IMR-90 (cell line): ENCODE measurements at regions not wholly inside any gene's neighbourhood (a gene's known extent, or its start where the extent isn't known, plus 50 kb on each side); places are given as distances from the start of the nearest gene placed in this dataset.

Experiments used
- ATAC-seq: fragments of 200-7000 bp; cut with Tn5 transposase; 2 replicates; pipeline ENCODE4 v1.9.1; 2020; ENCODE audit warnings: low read depth, mild to moderate bottlenecking, moderate library complexity
- BruUV-seq: library from RNA; stranded (reverse); fragments of 400-500 nt; replicated peaks from 2 replicates; lab custom pipeline; 2021; lab: Mats Ljungman, UMichigan
- CTCF ChIA-PET: fragments of 300-600 bp; formaldehyde crosslinking; extraction: SDS; loops from one replicate; lab custom pipeline; 2021; ENCODE audit warnings: antibody characterized with exemption; lab: Yijun Ruan, JAX
- POLR2A ChIA-PET: fragments of 300-600 bp; sonication (Branson Sonifier 250); formaldehyde crosslinking; loops from one replicate; lab custom pipeline; 2022; ENCODE audit warnings: antibody characterized with exemption; ENCODE audit not compliant: unreplicated experiment; lab: Charles Lee
- DNase-seq: peaks from one replicate; pipeline ENCODE4 v3.0.0; 2013
- H2AFZ ChIP-seq: replicated peaks from 2 replicates; pipeline ENCODE3; 2013; ENCODE audit warnings: low read length, mild to moderate bottlenecking; ENCODE audit not compliant: poor library complexity
- H2AK5ac ChIP-seq: 2 replicates; pipeline ENCODE4 v1.6.1; 2013; ENCODE audit warnings: low read depth, low read length, inconsistent platforms
- H2AK9ac ChIP-seq: replicated peaks from 2 replicates; pipeline ENCODE3; 2013; ENCODE audit warnings: mild to moderate bottlenecking, low read depth, low read length, moderate library complexity; ENCODE audit not compliant: poor library complexity
- H2BK120ac ChIP-seq: 2 replicates; pipeline ENCODE4 v1.6.1; 2013; ENCODE audit warnings: low read depth, low read length, inconsistent platforms
- H2BK15ac ChIP-seq: 3 replicates; pipeline ENCODE4 v1.6.1; 2013; ENCODE audit warnings: low read depth, low read length, inconsistent platforms
- H2BK20ac ChIP-seq: 2 replicates; pipeline ENCODE4 v1.6.1; 2013; ENCODE audit warnings: low read depth, mild to moderate bottlenecking, inconsistent platforms, low read length, moderate library complexity
- H2BK5ac ChIP-seq: 2 replicates; pipeline ENCODE4 v1.6.1; 2013; ENCODE audit warnings: mild to moderate bottlenecking, low read depth, low read length, inconsistent platforms; ENCODE audit not compliant: poor library complexity, severe bottlenecking
- H3K14ac ChIP-seq: replicated peaks from 2 replicates; pipeline ENCODE4 v1.6.1; 2013; ENCODE audit warnings: low read depth, low read length, inconsistent platforms
- H3K18ac ChIP-seq: 2 replicates; pipeline ENCODE4 v1.6.1; 2013; ENCODE audit warnings: low read depth, low read length, control low read depth
- H3K23ac ChIP-seq: 2 replicates; pipeline ENCODE4 v1.6.1; 2013; ENCODE audit warnings: low read depth, low read length, inconsistent platforms
- H3K27ac ChIP-seq: 2 replicates; pipeline ENCODE4 v1.5.1; 2013; ENCODE audit warnings: mild to moderate bottlenecking, control low read depth, low read length; ENCODE audit not compliant: insufficient read depth
- H3K27me3 ChIP-seq: 2 replicates; pipeline ENCODE4 v1.6.1; 2013; ENCODE audit warnings: low read length; ENCODE audit not compliant: control insufficient read depth, insufficient read depth
- H3K36me3 ChIP-seq: 2 replicates; pipeline ENCODE4 v1.6.1; 2013; ENCODE audit warnings: low read length, mixed read lengths; ENCODE audit not compliant: control insufficient read depth, insufficient read depth
- H3K4ac ChIP-seq: 2 replicates; pipeline ENCODE4 v1.6.1; 2013; ENCODE audit warnings: low read depth, low read length, inconsistent platforms
- H3K4me1 ChIP-seq: 2 replicates; pipeline ENCODE4 v1.6.1; 2013; ENCODE audit warnings: low read length, mixed read lengths; ENCODE audit not compliant: control insufficient read depth, insufficient read depth
- H3K4me2 ChIP-seq: 2 replicates; pipeline ENCODE4 v1.6.1; 2013; ENCODE audit warnings: low read depth, mild to moderate bottlenecking, control low read depth, low read length, moderate library complexity
- H3K4me3 ChIP-seq: 2 replicates; pipeline ENCODE4 v1.5.1; 2013; ENCODE audit warnings: low read depth, mild to moderate bottlenecking, control low read depth, low read length, moderate library complexity; ENCODE audit not compliant: insufficient read depth
- H3K56ac ChIP-seq: 2 replicates; pipeline ENCODE4 v1.6.1; 2013; ENCODE audit warnings: low read length, inconsistent platforms; ENCODE audit not compliant: insufficient read depth; ENCODE audit errors: extremely low read depth
- H3K79me1 ChIP-seq, 2 experiments: 2 replicates each; pipeline ENCODE4 v1.6.1; 2013; ENCODE audit warnings: low read length in 2 of 2, inconsistent platforms in 1 of 2, low read depth in 1 of 2
- H3K9ac ChIP-seq: 2 replicates; pipeline ENCODE4 v1.6.1; 2013; ENCODE audit warnings: low read depth, low read length, control low read depth
- H3K9me1 ChIP-seq: 2 replicates; pipeline ENCODE4 v1.6.1; 2013; ENCODE audit warnings: low read length, inconsistent platforms; ENCODE audit not compliant: insufficient read depth
- H3K9me3 ChIP-seq: 2 replicates; pipeline ENCODE4 v1.6.1; 2013; ENCODE audit warnings: low read length; ENCODE audit not compliant: control insufficient read depth, insufficient read depth
- H4K20me1 ChIP-seq: 2 replicates; pipeline ENCODE4 v1.6.1; 2013; ENCODE audit warnings: low read length, inconsistent platforms; ENCODE audit not compliant: insufficient read depth
- H4K5ac ChIP-seq: 2 replicates; pipeline ENCODE4 v1.6.1; 2013; ENCODE audit warnings: mild to moderate bottlenecking, low read depth, low read length, control low read depth
- H4K8ac ChIP-seq, 2 experiments: 2 replicates each; pipeline ENCODE4 v1.6.1; 2013; ENCODE audit warnings: low read depth in 2 of 2, low read length in 2 of 2, control low read depth in 1 of 2, inconsistent platforms in 1 of 2
- H4K91ac ChIP-seq: 2 replicates; pipeline ENCODE4 v1.6.1; 2013; ENCODE audit warnings: low read depth, low read length, inconsistent platforms; ENCODE audit not compliant: insufficient read depth
- CEBPB ChIP-seq: IDR thresholded peaks from 2 replicates; pipeline ENCODE4 v1.6.1; 2012; ENCODE audit warnings: low read depth, low read length, improper control_type of control experiment
- CHD1 ChIP-seq: IDR thresholded peaks from 2 replicates; pipeline ENCODE4 v1.6.1; 2012; ENCODE audit warnings: low read depth, low read length, improper control_type of control experiment
- MAZ ChIP-seq: IDR thresholded peaks from 2 replicates; pipeline ENCODE4 v1.6.1; 2012; ENCODE audit warnings: low read depth, mild to moderate bottlenecking, low read length, improper control_type of control experiment, moderate library complexity, borderline replicate concordance
- MXI1 ChIP-seq: IDR thresholded peaks from 2 replicates; pipeline ENCODE4 v1.6.1; 2012; ENCODE audit warnings: low read depth, mild to moderate bottlenecking, low read length, moderate library complexity, borderline replicate concordance
- NFE2L2 ChIP-seq: fragments of 150-350 bp; IDR thresholded peaks from 2 replicates; pipeline ENCODE4 v1.6.1; 2016; ENCODE audit warnings: low read depth, mild to moderate bottlenecking, low read length
- RCOR1 ChIP-seq: IDR thresholded peaks from 2 replicates; pipeline ENCODE4 v1.6.1; 2012; ENCODE audit warnings: mild to moderate bottlenecking, low read length, improper control_type of control experiment; ENCODE audit not compliant: insufficient replicate concordance
- RFX5 ChIP-seq: IDR thresholded peaks from 2 replicates; pipeline ENCODE4 v1.8.0; 2012; ENCODE audit warnings: low read depth, mild to moderate bottlenecking, low read length, moderate library complexity
- WGBS, 2 experiments: methylation state at CpG; one replicate each; pipeline versions ENCODE4 v1.1.5 to v1.1.7; 2013; ENCODE audit warnings: missing lambda C conversion rate in 2 of 2; ENCODE audit not compliant: insufficient read length in 1 of 2; ENCODE audit errors: extremely low coverage in 2 of 2; 5-methylcytosine and 5-hydroxymethylcytosine counted together
- dilution Hi-C: fragments of 300-500 bp; cut with HindIII; formaldehyde crosslinking; loops from one replicate; pipeline ENCODE4 v1.14.3; 2018; ENCODE audit warnings: low sequenced_read_pairs; ENCODE audit not compliant: unreplicated experiment
- in situ Hi-C: fragments of 300-500 bp; cut with MboI; formaldehyde crosslinking; loops from 3 replicates; pipeline ENCODE4 v1.14.3; 2019; ENCODE audit warnings: low sequenced_read_pairs, inconsistent platforms, mixed read lengths
- intact Hi-C: fragments of 100-400 bp; cut with micrococcal nuclease; formaldehyde crosslinking; loops from 2 replicates; pipeline ENCODE4 v1.10.0; 2022
- TF ChIP-seq, protein P1 (sequence below): fragments of 150-350 bp; IDR thresholded peaks from 2 replicates; pipeline ENCODE4 v1.6.1; 2017; ENCODE audit warnings: mild to moderate bottlenecking, antibody characterized with exemption, low read length, low read depth
- TF ChIP-seq, protein P2 (sequence below): fragments of 150-350 bp; IDR thresholded peaks from 2 replicates; pipeline ENCODE4 v1.6.1; 2016; ENCODE audit warnings: low read depth, mild to moderate bottlenecking, low read length, moderate library complexity, borderline replicate concordance

DNA sequence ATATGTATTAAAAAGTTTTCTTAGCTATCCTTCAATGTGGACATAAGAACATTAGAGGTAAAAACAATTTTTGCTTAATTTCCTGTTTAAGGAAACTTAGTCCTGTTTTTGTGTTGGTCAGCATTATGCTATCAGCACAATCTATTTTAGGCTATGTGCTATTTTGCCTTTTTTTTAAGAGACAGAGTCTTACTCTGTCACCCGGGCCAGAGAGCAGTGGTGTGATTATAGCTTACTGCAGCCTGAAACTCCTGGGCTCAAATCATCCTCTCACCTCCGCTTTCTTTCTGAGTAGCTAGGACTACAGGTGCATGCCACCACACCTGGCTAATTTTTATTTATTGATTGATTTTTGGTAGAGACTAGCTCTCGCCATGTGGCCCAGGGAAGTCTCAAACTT is 199.1 kb upstream of the TMPRSS15 start:
- H3K27ac ChIP-seq, result no peak overlapping the region
- no peak for ATAC-seq
- H3K4ac ChIP-seq, result no peak overlapping the region
- no peaks in the 10 kb centered on the region for H3K4me1 ChIP-seq
- H2BK5ac ChIP-seq, result no peak overlapping the region
- BruUV-seq, result no TSS peak
- in situ Hi-C loops (no loop called here), dilution Hi-C loops (no loop called here), intact Hi-C loops (no loop called here)
- H3K36me3 ChIP-seq, result no peaks in the 10 kb centered on the region
- H3K27me3 ChIP-seq, result no peaks in the 10 kb centered on the region
- H2AK9ac ChIP-seq, result no peak overlapping the region
- H2BK20ac ChIP-seq, result no peak overlapping the region
- POLR2A ChIA-PET, result no interaction called here
- H3K9me3 ChIP-seq, result peaks cover 7% of the 10 kb centered on the region
- WGBS, 2 experiments, result no CpG with 5 or more reads among the region's 3 CpGs
- H3K14ac ChIP-seq, result no peak overlapping the region
- no peak overlapping the region for H4K8ac ChIP-seq
- no peak for TF ChIP-seq MAZ
- no peak for TF ChIP-seq CHD1
- TF ChIP-seq RFX5, result no peak
- TF ChIP-seq, protein P1, sequence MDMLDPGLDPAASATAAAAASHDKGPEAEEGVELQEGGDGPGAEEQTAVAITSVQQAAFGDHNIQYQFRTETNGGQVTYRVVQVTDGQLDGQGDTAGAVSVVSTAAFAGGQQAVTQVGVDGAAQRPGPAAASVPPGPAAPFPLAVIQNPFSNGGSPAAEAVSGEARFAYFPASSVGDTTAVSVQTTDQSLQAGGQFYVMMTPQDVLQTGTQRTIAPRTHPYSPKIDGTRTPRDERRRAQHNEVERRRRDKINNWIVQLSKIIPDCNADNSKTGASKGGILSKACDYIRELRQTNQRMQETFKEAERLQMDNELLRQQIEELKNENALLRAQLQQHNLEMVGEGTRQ, result no peak
- TF ChIP-seq RCOR1, result no peak
- TF ChIP-seq NFE2L2, result no peak
- TF ChIP-seq, protein P2, sequence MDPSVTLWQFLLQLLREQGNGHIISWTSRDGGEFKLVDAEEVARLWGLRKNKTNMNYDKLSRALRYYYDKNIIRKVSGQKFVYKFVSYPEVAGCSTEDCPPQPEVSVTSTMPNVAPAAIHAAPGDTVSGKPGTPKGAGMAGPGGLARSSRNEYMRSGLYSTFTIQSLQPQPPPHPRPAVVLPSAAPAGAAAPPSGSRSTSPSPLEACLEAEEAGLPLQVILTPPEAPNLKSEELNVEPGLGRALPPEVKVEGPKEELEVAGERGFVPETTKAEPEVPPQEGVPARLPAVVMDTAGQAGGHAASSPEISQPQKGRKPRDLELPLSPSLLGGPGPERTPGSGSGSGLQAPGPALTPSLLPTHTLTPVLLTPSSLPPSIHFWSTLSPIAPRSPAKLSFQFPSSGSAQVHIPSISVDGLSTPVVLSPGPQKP, result no peak
- no peak for TF ChIP-seq MXI1
- TF ChIP-seq CEBPB, result no peak
- H3K4me2 ChIP-seq, result no peak overlapping the region
- no peaks in the 10 kb centered on the region for H3K9me1 ChIP-seq
- H2AFZ ChIP-seq, result no peak overlapping the region
- no peak overlapping the region for H2BK120ac ChIP-seq
- H3K23ac ChIP-seq, result no peak overlapping the region
- CTCF ChIA-PET, result no interaction called here
- no peak for DNase-seq
- no peak overlapping the region for H2AK5ac ChIP-seq
- H3K18ac ChIP-seq, result no peak overlapping the region
- no peak overlapping the region for H3K9ac ChIP-seq
- H4K5ac ChIP-seq, result no peak overlapping the region
- H2BK15ac ChIP-seq, result no peak overlapping the region
- no peak overlapping the region for H4K91ac ChIP-seq
- no peak overlapping the region for H3K4me3 ChIP-seq
- no peaks in the 10 kb centered on the region for H4K20me1 ChIP-seq
- H3K79me1 ChIP-seq, result no peaks in the 10 kb centered on the region
- H3K56ac ChIP-seq, result no peak overlapping the region
